Upper lobe of right lung (tissue), 1 donor: ENCODE measurements at regions not wholly inside any gene's neighbourhood (a gene's known extent, or its start where the extent isn't known, plus 50 kb on each side); places are given as distances from the start of the nearest gene placed in this dataset.
A peak's percentile ranks its signal among the peaks of the same experiment; 100 is the strongest.

ENCODE experiments used
- ATAC-seq: fragments of 200-7000 bp; cut with Tn5 transposase; one replicate; pipeline ENCODE4 v1.9.1; 2020; ENCODE audit warnings: mild to moderate bottlenecking, moderate library complexity
- DNase-seq: peaks from one replicate; pipeline ENCODE4 v3.0.0-alpha.2; 2020
- H3K27ac ChIP-seq: fragments of 200-600 bp; one replicate; pipeline ENCODE4 v1.8.0; 2022
- H3K27me3 ChIP-seq: fragments of 200-600 bp; one replicate; pipeline ENCODE4 v1.8.0; 2022; ENCODE audit warnings: mild to moderate bottlenecking
- H3K36me3 ChIP-seq: fragments of 200-600 bp; one replicate; pipeline ENCODE4 v1.8.0; 2022
- H3K4me1 ChIP-seq: fragments of 200-600 bp; one replicate; pipeline ENCODE4 v1.8.0; 2022
- H3K4me3 ChIP-seq: fragments of 200-600 bp; one replicate; pipeline ENCODE4 v1.8.0; 2022; ENCODE audit warnings: mild to moderate bottlenecking
- H3K9me3 ChIP-seq: fragments of 200-600 bp; one replicate; pipeline ENCODE4 v1.8.0; 2022
- CTCF ChIP-seq: fragments of 200-600 bp; IDR thresholded peaks from one replicate; pipeline ENCODE4 v1.8.0; 2022; ENCODE audit warnings: antibody characterized with exemption
- intact Hi-C: fragments of 100-400 bp; cut with DNase I; formaldehyde crosslinking; loops from one replicate; pipeline ENCODE4 v1.11.0; 2022
- donor health status: DM: no; HTN: yes; CAD: no; lungs with severe emphysema.

GRCh38 chr1:182235952-182236650 is 155.5 kb downstream of the GLUL start:
- ATAC-seq, result peak; percentile 64
- intact Hi-C loops, result no loop called here
- H3K27ac ChIP-seq, result no peak overlapping the region

GRCh38 chr1:182235604-182235951 is 156.0 kb downstream of the GLUL start:
- ATAC-seq (peak; percentile 48), DNase-seq (no peak)
- Histone ChIP-seq H3K36me3 (no peaks in the 10 kb centered on the region), H3K9me3 (no peaks in the 10 kb centered on the region), H3K4me1 (peaks cover 12% of the 10 kb centered on the region), H3K4me3 (no peak overlapping the region), H3K27ac (no peak overlapping the region), H3K27me3 (no peaks in the 10 kb centered on the region)
- intact Hi-C loops, result no loop called here
- TF ChIP-seq CTCF, result no peak

More at GRCh38 chr1:182235952-182236650, 155.5 kb downstream of the GLUL start:
- TF ChIP-seq CTCF, result no peak
- Histone ChIP-seq H3K27me3 (no peaks in the 10 kb centered on the region), H3K4me3 (no peak overlapping the region), H3K36me3 (no peaks in the 10 kb centered on the region), H3K4me1 (peaks cover 13% of the 10 kb centered on the region), H3K9me3 (no peaks in the 10 kb centered on the region)
- DNase-seq, result no peak

GRCh38 chr1:182229921-182230491 is 161.6 kb downstream of the GLUL start:
- H3K27ac ChIP-seq, result no peak overlapping the region
- H3K36me3 ChIP-seq, result no peaks in the 10 kb centered on the region
- no peak for DNase-seq
- no peak overlapping the region for H3K4me3 ChIP-seq
- TF ChIP-seq CTCF, result no peak
- intact Hi-C loops, result no loop called here
- no peaks in the 10 kb centered on the region for H3K9me3 ChIP-seq
- no peaks in the 10 kb centered on the region for H3K4me1 ChIP-seq
- ATAC-seq, result no peak
- H3K27me3 ChIP-seq, result no peaks in the 10 kb centered on the region

- DNase-seq (no peak), ATAC-seq (no peak)
- no peaks in the 10 kb centered on the region for H3K9me3 ChIP-seq
- intact Hi-C loops, result no loop called here
- no peak overlapping the region for H3K4me3 ChIP-seq
- no peak overlapping the region for H3K27ac ChIP-seq
- H3K4me1 ChIP-seq, result no peaks in the 10 kb centered on the region
- TF ChIP-seq CTCF, result no peak
- H3K36me3 ChIP-seq, result no peaks in the 10 kb centered on the region
- H3K27me3 ChIP-seq, result no peaks in the 10 kb centered on the region
Measured at GRCh38 chr1:182229451-182229850, 162.1 kb downstream of the GLUL start.

- Histone ChIP-seq H3K4me3 (no peak overlapping the region), H3K9me3 (no peaks in the 10 kb centered on the region), H3K36me3 (no peaks in the 10 kb centered on the region), H3K27me3 (no peaks in the 10 kb centered on the region), H3K4me1 (no peaks in the 10 kb centered on the region), H3K27ac (no peak overlapping the region)
- no peak for TF ChIP-seq CTCF
- intact Hi-C loops, result no loop called here
- no peak for DNase-seq
- no peak for ATAC-seq
Measured at GRCh38 chr1:182227864-182228547, 163.6 kb downstream of the GLUL start.
